Mucosa of stomach (tissue), 1 donor: ENCODE measurements at regions not wholly inside any gene's neighbourhood (a gene's known extent, or its start where the extent isn't known, plus 50 kb on each side); places are given as distances from the start of the nearest gene placed in this dataset.

Source experiments
- H3K27me3 ChIP-seq: one replicate; pipeline ENCODE4 v1.7.0; 2013; ENCODE audit warnings: mild to moderate bottlenecking, low read length; ENCODE audit not compliant: control insufficient read depth, insufficient read depth
- H3K36me3 ChIP-seq: one replicate; pipeline ENCODE4 v1.7.0; 2013; ENCODE audit warnings: low read length; ENCODE audit not compliant: control insufficient read depth, insufficient read depth
- H3K4me1 ChIP-seq: one replicate; pipeline ENCODE4 v1.7.0; 2013; ENCODE audit warnings: mild to moderate bottlenecking, low read length; ENCODE audit not compliant: control insufficient read depth, insufficient read depth
- H3K4me3 ChIP-seq: one replicate; pipeline ENCODE4 v1.7.0; 2013; ENCODE audit warnings: low read length
- H3K9ac ChIP-seq: one replicate; pipeline ENCODE4 v1.7.0; 2013; ENCODE audit warnings: mild to moderate bottlenecking, low read length, moderate library complexity
- H3K9me3 ChIP-seq: one replicate; pipeline ENCODE4 v1.7.0; 2013; ENCODE audit warnings: mild to moderate bottlenecking, low read length, moderate library complexity; ENCODE audit not compliant: control insufficient read depth
- donor health status: Pancreatic carcinoma.

DNA sequence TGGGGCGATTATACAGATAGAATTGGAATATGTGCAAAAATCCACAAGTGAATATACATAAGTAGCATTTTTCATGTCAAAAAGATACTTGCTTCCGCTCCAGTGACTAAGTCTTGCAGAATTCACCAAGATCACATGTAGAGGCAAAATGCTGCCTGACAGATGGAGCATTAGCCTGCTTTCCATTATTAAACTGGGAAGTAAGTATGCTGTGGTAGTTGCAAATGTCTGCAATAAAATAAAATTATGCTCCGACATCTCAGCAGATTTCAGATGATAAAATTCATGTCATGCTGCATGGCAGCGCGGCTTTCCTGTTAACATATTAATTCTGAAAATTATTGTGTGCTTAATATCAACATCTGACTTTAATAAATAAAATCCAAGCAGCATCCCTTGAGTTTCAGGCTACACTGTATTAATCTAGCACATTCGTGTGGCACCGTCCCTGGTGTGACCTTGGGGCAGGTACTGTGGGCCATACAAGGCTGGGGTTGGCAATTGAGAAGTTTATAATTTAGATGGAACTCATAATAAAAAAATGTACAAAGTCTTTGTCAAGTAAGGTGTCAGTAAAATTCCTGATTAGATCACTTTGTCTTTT lies 366.4 kb upstream of the ZP4 start:
- no peaks in the 10 kb centered on the region for H3K27me3 ChIP-seq
- H3K4me3 ChIP-seq = no peak overlapping the region
- no peaks in the 10 kb centered on the region for H3K9me3 ChIP-seq
- H3K9ac ChIP-seq = no peak overlapping the region
- H3K36me3 ChIP-seq = no peaks in the 10 kb centered on the region
- H3K4me1 ChIP-seq = no peaks in the 10 kb centered on the region

DNA sequence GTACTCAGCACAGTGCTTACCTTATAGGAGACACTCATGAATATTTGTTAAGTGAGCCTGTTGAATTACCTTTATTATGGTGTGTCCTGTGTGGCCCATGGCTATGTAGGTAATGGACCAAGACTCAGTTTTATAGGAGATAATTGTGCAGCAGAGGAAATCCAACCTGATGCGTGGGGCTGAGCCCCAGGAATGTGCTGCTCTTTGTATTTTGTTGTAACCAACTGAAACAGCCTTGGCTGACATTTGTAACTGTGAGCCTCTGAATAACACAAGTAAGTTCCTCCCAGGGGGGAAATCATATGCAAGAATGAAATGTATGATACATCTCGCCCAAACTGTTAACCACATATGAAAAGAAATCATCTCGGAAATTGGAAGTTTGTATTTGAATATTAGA lies 364.2 kb upstream of the ZP4 start:
- no peaks in the 10 kb centered on the region for H3K9me3 ChIP-seq
- no peaks in the 10 kb centered on the region for H3K27me3 ChIP-seq
- no peaks in the 10 kb centered on the region for H3K4me1 ChIP-seq
- H3K4me3 ChIP-seq = no peak overlapping the region
- no peak overlapping the region for H3K9ac ChIP-seq
- no peaks in the 10 kb centered on the region for H3K36me3 ChIP-seq

- Histone ChIP-seq H3K27me3 (no peaks in the 10 kb centered on the region), H3K4me1 (no peaks in the 10 kb centered on the region), H3K9me3 (no peaks in the 10 kb centered on the region), H3K4me3 (no peak overlapping the region), H3K36me3 (no peaks in the 10 kb centered on the region), H3K9ac (no peak overlapping the region)
Observed at GRCh38 chr1:238252033-238252802, 361.5 kb upstream of the ZP4 start.

GRCh38 chr1:238248356-238248755 lies 357.6 kb upstream of the ZP4 start:
- Histone ChIP-seq H3K36me3 (no peaks in the 10 kb centered on the region), H3K9ac (no peak overlapping the region), H3K27me3 (no peaks in the 10 kb centered on the region), H3K4me3 (no peak overlapping the region), H3K9me3 (no peaks in the 10 kb centered on the region), H3K4me1 (no peaks in the 10 kb centered on the region)

- Histone ChIP-seq H3K9me3 (no peaks in the 10 kb centered on the region), H3K36me3 (no peaks in the 10 kb centered on the region), H3K4me3 (no peak overlapping the region), H3K27me3 (no peaks in the 10 kb centered on the region), H3K4me1 (no peaks in the 10 kb centered on the region), H3K9ac (no peak overlapping the region)
Observed at GRCh38 chr1:238242181-238242580, 351.5 kb upstream of the ZP4 start.

DNA sequence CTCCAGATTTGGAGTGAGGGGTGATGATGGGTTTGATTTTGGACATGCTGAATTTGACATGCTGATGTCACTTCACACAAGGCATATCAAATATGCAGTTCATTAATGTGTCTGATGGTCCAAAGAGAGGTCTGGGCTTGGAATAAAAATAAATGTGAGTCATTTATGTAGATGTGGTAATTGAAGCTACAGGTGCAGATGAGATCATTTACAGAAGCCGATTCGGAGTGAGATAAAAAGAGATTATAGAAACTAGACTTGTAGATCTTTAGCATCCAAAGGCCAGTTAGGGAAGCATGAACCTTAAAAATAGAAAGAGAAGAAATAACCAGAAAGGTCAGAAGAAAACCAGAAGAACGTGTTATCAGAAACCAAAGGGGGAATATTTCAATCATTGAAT lies 350.9 kb upstream of the ZP4 start:
- no peak overlapping the region for H3K4me3 ChIP-seq
- no peak overlapping the region for H3K9ac ChIP-seq
- H3K27me3 ChIP-seq = no peaks in the 10 kb centered on the region
- no peaks in the 10 kb centered on the region for H3K36me3 ChIP-seq
- no peaks in the 10 kb centered on the region for H3K9me3 ChIP-seq
- no peaks in the 10 kb centered on the region for H3K4me1 ChIP-seq

- no peak overlapping the region for H3K4me3 ChIP-seq
- H3K4me1 ChIP-seq = no peaks in the 10 kb centered on the region
- H3K9me3 ChIP-seq = no peaks in the 10 kb centered on the region
Observed at GRCh38 chr1:238239343-238239742, 348.6 kb upstream of the ZP4 start.

GRCh38 chr1:238233966-238234365 lies 343.2 kb upstream of the ZP4 start:
- H3K4me3 ChIP-seq = no peak overlapping the region
- H3K4me1 ChIP-seq = no peaks in the 10 kb centered on the region
- H3K27me3 ChIP-seq = no peaks in the 10 kb centered on the region
- no peaks in the 10 kb centered on the region for H3K36me3 ChIP-seq
- no peaks in the 10 kb centered on the region for H3K9me3 ChIP-seq
- H3K9ac ChIP-seq = no peak overlapping the region

More at GRCh38 chr1:238239343-238239742, 348.6 kb upstream of the ZP4 start:
- Histone ChIP-seq H3K36me3 (no peaks in the 10 kb centered on the region), H3K9ac (no peak overlapping the region), H3K27me3 (no peaks in the 10 kb centered on the region)

DNA sequence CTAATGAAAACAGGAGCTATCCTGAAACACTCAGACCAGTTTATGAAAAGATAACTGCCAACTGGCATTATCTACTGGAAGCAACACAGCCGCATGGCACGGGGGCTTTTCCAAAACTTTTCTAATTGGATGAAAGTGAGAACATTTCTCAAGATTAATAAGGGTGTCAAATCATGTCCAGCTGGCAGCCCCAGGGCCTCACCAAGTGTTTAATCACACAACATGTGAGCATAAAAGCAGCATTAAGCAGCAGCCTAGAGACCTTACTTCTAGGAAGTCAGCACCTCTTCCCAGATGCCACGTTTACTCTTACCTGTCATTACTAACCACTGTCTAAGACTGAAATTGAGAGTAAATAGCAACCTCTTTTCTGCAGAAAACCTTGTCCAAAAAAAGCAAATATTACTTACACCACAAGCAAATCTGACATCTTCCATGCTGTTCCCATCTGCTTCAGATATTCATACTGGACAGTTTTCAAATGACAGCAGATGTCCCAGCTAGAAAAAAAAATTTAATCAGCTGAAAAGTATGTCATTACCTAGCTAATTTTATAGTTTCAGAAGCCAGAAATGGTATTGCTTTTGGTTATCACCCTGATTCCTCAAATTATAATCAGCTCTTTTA lies 341.5 kb upstream of the ZP4 start:
- no peaks in the 10 kb centered on the region for H3K9me3 ChIP-seq
- H3K4me1 ChIP-seq = no peaks in the 10 kb centered on the region
- no peak overlapping the region for H3K4me3 ChIP-seq
- H3K9ac ChIP-seq = no peak overlapping the region
- H3K27me3 ChIP-seq = no peaks in the 10 kb centered on the region
- no peaks in the 10 kb centered on the region for H3K36me3 ChIP-seq

- H3K9me3 ChIP-seq = no peaks in the 10 kb centered on the region
- H3K27me3 ChIP-seq = no peaks in the 10 kb centered on the region
- H3K9ac ChIP-seq = no peak overlapping the region
- no peak overlapping the region for H3K4me3 ChIP-seq
- no peaks in the 10 kb centered on the region for H3K4me1 ChIP-seq
- no peaks in the 10 kb centered on the region for H3K36me3 ChIP-seq
Observed at GRCh38 chr1:238226810-238227209, 336.1 kb upstream of the ZP4 start.

DNA sequence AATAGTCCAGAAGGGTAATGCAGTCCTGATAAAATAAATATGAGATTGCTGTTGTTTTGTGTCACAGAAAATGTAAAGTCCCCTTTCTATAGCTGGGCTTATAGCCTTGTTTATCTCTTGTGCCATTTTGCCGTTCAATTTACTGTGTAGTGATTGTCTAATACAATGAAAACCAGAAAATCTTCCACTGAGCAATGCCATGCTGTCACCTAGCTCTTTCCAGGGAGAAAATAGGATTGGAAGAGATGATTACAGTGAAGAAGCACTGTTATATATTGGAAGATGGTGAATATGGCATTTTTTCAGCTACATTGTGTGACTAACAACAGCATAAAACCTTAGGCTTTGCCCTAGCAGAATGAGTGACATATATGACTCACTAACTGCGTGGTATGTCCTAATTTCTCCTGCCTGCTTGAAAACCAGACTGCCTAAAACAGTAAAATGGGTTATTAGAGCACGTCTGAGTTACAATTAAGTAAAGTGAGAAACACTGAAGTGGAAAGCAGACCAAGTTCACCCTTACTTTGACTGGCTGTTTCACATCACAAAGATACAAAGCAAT lies 332.4 kb upstream of the ZP4 start:
- no peaks in the 10 kb centered on the region for H3K9me3 ChIP-seq
- H3K9ac ChIP-seq = no peak overlapping the region
- H3K4me1 ChIP-seq = no peaks in the 10 kb centered on the region
- no peak overlapping the region for H3K4me3 ChIP-seq
- H3K27me3 ChIP-seq = no peaks in the 10 kb centered on the region
- no peaks in the 10 kb centered on the region for H3K36me3 ChIP-seq

DNA sequence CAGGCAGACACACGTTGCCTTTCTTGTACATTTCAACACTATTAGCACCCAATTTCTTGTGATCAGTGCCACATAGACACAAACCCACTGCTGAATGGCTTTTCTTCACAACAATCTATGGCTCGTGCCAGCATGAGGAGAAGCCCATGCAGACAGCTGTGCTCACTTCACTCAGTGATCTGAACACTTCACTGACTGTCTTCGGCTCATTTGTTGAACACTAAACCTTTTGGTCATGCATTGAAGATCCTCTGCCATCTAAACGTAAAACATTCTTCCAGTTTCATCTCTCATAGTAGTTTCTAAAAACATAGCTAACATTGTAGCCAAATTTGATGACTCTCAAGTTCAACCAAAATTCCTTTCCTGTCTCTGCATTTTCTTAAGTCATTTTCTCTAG lies 331.0 kb upstream of the ZP4 start:
- H3K4me3 ChIP-seq = no peak overlapping the region
- no peaks in the 10 kb centered on the region for H3K36me3 ChIP-seq
- no peaks in the 10 kb centered on the region for H3K4me1 ChIP-seq

More for the DNA sequence above, 331.0 kb upstream of the ZP4 start:
- H3K9ac ChIP-seq = no peak overlapping the region
- H3K27me3 ChIP-seq = no peaks in the 10 kb centered on the region
- no peaks in the 10 kb centered on the region for H3K9me3 ChIP-seq
